HG03457 (cell line): ENCODE measurements at regions not wholly inside any gene's neighbourhood (a gene's known extent, or its start where the extent isn't known, plus 50 kb on each side); places are given as distances from the start of the nearest gene placed in this dataset.
"Not testable (repeated sequence)": the region's sequence is repeated elsewhere in the genome, so short reads cannot be mapped to it uniquely, and the experiment has no call there.

ENCODE experiments used
- ATAC-seq: cut with Tn5 transposase; IDR thresholded peaks from one replicate; pipeline ENCODE4 v1.9.1; 2021; ENCODE audit warnings: moderate number of reproducible peaks; ENCODE audit not compliant: unreplicated experiment

DNA sequence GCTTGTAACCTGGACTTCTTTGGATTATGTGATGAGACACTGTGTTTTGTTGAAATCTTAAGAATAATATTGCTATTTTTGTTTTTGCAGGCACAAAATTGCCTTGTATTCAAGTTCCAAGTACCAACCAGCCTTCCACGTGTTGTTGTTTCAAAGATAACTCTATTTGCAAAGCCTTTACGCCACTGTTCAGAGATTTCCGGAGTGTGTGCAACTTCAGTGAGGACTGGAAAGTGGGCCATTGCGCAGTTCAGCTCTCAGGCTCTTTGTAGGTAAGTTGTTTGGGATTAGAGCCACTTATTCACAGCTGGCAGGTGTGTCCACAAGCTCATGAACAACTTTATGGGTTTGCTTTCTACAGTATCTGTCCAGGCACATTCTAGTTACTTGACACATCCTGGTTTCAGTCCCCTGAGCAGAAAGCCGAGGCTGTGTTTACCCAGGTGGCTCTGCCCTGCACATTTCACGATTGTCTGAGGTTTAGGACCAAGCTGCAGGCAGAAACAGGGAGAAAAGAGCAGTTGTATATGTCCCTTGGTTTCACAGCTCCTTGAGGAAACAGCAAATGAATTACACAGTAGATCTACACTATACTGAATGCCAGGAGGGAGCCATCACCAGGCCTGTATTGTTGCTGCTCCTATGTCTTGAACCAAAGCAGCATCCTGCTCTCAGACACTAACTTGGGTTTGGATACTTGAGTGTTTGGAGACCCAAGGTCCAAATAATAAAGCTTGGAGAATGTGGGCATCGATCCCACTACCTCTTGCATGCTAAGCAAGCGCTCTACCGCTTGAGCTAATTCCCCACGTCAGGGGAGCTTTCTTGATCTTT lies 136.1 kb upstream of the ZNF322 start:
- not testable (repeated sequence) for ATAC-seq

DNA sequence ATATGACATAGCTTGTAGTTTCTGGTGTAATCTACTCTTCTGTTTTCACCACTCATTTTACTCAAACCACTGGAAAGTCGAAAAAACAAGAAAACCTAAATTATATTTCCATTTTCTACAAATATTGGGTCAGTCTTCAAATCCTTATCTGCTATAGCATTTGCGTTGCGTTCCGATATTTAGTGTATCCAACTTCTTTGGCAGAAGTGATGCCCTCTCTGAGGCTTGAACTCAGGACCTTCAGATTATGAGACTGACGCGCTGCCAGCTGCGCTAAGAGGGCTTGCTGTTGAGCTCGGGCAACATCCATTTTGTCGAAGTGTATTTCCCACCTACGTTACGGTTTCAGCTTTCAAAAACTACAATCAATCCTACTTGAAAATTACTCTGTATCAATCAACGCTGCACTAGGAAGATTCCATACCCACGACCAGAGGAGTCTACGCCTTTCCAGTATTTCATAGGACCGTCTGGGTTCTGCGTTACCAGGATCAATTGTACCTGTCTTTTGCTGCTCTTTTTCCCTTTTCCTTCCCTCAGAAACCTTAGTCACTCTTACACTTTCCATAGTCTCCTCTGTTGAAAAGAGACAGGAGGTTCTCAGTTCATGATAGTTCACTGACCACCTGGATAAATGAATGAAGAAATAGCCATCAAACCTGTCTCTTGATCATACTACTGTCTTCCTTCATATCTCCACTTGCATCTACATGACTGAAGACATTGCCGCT lies 140.5 kb upstream of the ZNF322 start:
- ATAC-seq, result not testable (repeated sequence)

DNA sequence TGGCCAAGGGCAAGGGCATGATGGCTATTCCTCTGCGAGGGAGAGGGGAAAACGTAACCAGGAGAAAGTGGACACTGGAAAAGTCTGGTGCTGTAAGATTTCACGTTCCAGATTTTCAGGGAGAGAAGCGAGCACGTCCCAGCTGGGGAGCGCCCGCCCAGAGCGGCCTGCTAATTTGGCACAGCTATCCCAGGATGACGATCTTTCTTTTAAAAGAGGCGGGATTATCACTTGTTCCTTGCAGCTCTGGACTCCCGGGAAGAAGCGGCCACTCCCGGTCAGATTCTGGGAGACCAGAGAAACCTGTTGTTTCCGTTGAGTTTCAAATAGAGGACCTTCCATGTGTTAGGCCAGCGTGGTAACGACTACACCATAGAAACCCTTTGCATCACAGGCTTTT lies 144.2 kb upstream of the ZNF322 start:
- ATAC-seq, result not testable (repeated sequence)

DNA sequence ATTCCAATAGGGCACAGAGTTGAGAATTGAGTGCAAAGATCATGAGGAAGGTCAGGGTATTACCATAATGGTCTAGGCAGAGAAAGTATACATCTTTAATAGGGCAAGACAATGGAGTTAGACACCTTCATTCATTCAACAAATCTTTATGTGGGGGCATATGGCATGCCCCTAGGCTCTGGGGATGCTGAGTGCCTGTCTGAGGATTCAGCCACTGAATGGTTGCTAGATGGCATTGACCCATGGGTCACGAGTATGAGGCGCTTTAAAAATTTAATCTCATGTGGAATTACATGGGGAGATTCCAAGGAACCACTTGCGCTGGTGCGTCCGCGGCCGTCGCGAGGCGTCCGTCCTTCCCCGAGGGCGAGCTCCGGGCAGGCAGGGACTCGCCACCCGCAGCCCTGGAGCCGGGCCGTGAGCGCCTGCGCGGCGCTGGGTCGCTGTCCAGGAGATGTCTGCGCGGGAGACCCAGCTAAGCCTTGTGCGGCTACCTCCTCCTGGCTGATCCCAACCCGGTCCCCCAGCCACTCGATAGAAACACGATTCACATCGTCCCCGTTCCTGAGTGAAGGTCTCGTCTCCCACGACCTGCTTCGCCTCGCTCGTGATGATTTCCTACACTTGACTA lies 152.1 kb upstream of the ZNF322 start:
- not testable (repeated sequence) for ATAC-seq

DNA sequence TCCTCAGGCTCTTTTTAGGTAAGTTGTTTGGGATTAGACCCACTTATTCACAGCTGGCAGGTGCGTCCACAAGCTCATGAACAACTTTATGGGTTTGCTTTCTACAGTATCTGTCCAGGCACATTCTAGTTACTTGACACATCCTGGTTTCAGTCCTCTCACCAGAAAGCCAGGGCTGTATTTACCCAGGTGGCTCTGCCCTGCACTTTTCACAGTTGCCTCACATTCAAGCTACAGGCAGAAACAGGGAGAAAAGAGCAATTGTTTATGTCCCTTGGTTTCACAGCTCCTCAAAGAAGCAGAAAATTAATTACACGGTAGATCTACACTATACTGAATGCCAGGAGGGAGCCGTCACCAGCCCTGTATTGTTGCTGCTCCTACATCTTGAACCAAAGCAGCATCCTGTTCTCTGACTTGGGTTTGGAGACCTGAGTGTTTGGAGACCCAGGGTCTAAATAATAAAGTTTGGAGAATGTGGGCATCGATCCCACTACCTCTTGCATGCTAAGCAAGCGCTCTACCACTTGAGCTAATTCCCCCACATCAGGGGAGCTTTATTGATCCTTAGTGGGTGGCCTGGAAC lies 159.2 kb upstream of the ZNF322 start:
- ATAC-seq, result not testable (repeated sequence)

DNA sequence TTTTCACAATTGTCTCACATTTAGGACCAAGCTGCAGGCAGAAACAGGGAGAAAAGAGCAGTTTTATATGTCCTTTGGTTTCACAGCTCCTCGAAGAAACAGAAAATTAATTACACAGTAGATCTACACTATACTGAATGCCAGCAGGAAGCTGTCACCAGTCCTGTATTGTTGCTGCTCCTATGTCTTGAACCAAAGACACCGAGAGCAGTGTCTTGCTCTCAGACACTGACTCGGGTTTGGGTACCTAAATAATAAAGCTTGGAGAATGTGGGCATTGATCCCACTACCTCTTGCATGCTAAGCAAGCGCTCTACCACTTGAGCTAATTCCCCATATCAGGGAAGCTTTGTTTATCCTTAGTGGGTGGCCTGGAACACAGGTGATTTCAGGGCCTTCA lies 168.4 kb upstream of the ZNF322 start:
- ATAC-seq, result not testable (repeated sequence)

DNA sequence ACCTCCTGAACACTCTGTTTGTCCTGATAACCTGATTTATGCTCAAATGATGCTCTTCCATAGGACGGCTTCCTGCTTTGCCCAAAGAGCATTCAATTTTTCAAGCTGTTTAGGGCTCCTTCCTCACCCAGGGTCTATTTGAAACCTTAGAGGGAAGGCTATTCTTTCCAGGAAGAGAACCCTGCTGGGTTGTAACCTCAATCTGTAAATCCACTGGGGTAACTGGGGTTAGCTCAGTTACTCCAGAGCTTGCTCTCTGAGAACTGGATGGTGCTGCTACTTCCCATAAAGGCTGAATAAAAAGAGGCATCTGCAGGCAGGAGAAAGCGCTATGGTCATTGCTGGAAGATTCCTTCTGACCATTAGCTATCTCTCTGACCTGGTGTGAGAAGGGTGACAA lies 169.9 kb upstream of the ZNF322 start:
- ATAC-seq, result not testable (repeated sequence)

DNA sequence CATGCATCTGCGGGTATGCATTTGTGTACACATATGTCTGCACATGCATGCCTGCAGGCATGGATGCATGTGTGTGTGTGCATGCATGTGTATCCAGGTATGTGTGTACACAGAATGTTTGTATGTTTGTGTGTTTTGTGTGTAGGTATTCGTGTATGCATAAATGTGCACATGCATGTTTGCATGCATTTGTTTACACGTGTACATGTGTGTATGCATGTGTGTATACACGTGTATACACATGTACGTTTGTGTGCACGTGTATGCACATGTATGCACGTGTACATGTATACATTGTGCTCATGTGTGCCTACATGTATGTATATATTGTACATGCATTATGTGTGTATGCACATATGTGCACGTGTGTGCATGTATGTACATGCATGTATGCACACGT lies 171.4 kb upstream of the ZNF322 start:
- ATAC-seq, result not testable (repeated sequence)

DNA sequence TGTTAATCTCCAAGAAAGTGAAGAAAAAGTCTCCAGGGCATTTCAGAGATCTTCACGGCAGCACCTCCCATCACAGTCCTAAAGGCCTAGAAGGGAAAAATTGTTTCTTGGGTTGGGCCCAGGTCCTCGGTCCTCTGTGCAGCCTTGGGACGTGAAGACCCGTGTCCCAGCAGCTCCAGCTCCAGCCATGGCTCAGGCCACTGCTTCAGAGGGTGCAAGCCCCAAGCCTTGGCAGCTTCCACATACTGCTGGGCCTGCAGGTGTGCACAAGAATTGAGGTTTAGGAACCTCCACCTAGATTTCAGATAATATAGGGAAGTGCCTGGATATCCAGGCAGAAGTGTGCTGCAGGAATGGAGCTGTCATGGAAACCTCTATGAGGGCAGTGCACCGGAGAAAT lies 176.2 kb upstream of the ZNF322 start:
- ATAC-seq, result not testable (repeated sequence)

DNA sequence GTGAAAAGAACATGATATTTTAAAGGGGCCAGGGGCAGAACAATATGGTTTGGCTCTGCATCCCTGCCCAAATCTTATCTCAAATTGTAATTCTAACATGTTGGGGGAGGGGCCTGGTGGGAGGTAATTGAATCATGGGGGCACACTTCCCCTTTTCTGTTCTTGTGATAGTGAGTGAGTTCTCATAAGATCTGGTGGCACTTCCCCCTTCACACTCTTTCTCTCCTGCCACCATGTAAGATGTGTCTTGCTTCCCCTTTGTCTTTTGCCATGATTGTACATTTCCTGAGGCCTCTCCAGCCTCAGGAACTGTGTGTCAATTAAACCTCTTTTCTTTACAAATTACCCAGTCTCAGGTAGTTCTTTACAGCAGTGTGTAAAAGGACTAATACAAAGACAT lies 177.1 kb upstream of the ZNF322 start:
- ATAC-seq, result not testable (repeated sequence)

DNA sequence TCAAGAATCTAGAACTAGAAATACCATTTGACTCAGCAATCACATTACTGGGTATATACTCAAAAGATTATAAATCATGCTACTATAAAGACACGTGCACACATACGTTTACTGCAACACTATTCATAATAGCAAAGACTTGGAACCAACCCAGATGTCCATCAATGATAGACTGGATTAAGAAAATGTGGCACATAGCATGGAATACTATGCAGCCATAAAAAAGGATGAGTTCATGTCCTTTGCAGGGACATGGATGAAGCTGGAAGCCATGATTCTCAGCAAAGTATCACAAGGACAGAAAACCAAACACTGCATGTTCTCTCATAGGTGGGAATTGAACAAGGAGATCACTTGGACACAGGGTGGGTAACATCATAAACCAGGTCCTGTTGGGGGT lies 185.3 kb upstream of the ZNF322 start:
- ATAC-seq, result not testable (repeated sequence)

DNA sequence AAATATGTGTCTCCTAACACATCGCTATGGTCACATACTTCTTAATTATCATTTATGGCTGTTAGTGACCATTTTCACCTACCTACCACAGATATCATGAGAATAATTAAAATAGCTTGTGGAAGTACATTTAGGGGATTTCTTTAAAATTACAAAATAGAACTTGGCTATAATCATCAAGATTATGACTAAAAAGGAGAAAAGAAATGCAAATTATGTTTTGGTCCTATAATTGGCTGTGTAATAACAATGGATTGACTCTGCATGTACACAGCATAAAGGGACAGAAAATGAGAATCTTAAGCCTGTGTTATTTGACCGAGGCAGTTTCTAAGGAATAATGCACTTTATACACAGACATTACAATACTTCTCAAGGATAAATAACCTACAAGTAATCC lies 197.7 kb upstream of the ZNF322 start:
- not testable (repeated sequence) for ATAC-seq

DNA sequence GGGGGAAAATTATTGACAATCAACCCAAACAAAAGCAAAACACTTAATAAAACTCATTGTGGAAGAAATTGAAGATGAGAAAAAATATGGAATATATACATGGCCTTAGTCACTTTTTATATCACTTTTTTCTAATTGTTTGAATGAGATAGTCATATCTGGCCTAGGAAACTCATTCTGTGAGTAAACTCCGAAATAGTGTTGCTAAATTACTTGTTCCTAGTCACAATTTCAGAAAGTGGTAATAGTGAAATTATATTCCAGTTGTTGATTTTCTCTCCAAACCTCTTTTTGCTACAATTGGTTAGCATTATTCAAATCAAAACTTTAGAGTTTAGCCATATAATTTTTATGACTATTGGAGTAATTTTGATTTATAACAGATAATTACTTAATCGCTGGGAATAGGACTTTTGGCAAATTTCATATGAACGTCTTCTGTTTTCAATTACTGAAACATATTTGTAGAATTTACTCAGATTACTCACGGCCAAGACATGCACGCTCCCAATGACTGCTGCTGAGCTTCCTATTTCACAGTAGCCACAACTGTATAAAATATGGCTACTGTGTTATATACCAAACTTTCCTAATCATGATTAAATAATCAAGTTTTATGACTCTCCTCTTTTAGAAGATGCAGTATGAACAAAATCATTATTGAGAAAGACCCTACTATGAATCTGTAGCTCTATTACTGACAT lies 199.7 kb upstream of the ZNF322 start:
- ATAC-seq, result not testable (repeated sequence)

DNA sequence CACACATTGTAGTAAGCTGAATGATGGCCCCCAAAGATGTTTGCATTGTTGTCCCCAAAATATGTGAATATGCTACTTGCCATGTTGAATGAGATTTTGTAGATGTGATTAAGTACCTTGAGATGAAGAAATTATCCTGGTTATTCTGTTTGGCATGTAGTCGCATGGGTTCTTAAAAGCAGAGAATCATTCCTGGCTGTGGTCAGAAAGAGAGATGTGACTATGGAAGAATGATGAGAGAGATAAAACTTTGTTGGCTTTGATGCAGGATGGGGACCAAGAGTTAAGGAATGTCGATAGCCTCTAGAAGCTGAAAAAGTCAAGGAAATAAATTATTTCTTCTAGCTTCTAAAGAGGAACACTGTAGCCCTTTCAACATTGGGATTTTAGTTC lies 200.2 kb upstream of the ZNF322 start:
- ATAC-seq, result not testable (repeated sequence)

DNA sequence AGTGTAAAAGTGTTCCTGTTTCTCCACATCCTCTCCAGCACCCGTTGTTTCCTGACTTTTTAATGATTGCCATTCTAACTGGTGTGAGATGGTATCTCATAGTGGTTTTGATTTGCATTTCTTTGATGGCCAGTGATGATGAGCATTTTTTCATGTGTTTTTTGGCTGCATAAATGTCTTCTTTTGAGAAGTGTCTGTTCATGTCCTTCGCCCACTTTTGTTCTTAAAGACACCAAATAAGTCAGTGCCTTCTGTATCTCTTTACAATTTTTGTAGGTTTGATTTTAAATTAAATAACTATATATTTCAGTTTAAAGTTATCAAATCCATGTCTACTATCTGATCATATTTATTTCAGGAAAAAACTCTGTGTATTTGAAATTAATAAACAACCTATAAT lies 202.4 kb upstream of the ZNF322 start:
- ATAC-seq, result not testable (repeated sequence)

DNA sequence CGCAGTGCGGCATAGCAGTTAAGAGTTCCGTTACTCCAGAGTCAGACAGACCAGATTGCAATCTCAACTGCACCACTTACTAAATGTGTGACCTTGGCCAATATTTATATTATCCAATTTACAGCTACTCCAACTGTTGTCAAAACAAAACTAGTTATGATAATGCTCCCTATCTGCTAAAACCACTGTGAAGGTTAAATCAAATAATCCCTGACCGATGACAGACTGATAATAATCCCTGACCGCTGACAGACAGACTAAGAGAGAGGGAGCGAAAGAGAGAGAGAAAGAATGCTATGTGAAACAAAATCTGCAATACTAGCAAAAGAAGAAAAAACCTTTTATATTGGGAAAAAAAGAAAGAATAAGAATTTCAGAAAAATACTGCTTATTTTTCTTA lies 204.1 kb upstream of the ZNF322 start:
- not testable (repeated sequence) for ATAC-seq

DNA sequence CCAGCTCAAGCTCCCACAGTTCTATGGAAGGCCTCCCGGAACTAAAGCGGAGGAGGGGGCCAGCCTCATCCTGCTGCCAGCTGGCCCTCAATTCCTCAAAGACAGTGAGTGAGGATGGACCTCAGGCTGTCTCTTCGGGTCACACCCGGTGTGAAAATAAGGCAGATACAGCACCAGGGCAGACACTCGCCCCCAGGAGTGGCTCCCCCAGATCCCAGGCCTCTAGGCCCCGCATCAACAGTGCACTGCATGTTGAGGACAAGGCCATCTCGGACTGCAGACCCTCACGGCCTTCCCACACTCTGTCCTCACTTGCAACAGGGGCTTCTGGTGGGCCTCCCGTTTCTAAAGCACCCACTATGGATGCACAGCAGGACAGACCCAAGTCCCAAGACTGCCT lies 239.2 kb upstream of the ZNF322 start:
- ATAC-seq, result not testable (repeated sequence)

DNA sequence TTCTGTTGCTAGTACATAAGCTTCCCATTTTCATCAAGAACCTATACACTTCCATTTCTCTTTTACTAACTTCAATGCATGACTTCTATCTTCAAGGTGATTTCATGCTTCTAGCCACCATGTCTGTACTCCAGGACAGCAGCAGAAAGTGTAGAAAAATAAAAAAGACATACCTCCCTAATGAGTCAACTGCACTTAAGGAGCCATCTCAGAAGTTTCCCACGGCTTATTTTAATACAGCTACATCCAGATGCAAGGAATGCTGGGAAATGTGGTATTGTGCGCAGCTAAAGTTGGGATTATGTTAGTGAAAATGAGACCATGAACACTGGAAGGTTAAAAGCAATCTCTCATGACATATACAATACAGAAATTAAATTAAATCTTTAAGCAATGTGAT lies 264.7 kb upstream of the ZNF322 start:
- ATAC-seq, result not testable (repeated sequence)

DNA sequence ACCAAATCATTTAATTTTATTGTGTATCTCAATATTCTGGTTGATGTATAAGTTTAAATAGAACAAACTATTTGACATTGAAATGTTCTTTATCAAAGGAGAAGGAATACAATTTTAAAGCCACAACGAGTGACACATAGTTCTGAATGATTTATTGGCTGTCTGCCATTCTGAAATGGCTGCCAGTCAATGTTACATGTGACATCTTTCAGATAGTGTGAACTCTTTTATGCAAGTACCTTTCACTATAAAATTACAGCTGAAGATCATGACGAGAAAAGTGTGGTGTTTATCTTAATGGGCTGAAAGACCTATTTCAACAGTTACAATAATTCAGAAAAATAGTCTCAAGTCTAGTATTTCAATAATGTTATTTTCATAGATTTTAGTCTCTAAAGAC lies 268.6 kb upstream of the ZNF322 start:
- ATAC-seq, result not testable (repeated sequence)

DNA sequence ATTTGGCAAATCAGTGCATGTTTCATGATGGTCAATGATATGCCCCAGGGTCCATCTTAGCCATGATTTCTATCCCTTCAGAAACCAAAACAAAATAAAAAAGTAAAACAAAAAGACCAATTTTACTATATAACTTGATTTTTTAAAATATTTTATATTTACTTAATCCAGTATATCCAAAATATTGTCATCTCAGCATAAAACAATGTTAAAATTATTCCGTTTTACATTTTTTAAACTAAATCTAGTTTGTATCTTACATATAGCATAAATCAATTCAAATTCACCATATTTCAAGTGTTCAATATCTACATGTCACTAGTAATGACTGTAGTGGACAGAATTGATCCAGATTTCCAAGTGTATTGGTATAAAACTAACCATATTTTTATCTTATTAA lies 277.7 kb upstream of the ZNF322 start:
- not testable (repeated sequence) for ATAC-seq

DNA sequence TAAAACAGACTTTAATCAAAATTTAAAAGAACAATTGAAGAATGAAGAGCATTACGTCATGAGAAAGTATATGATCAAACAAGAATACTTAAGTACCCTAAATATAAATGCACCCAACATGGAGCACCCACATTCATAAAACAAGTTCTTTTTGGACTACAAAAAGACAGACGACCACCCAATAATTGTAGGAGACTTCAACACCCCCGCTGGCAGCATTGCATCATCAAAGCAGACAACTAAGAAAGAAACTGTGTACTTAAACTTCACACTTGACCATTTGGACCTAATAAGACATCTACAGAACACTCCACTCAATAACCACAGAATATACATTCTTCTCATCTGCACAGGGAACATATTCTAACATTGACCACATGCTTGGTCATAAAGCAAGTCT lies 291.7 kb upstream of the ZNF322 start:
- not testable (repeated sequence) for ATAC-seq
